ENCODE measurements at regions not wholly inside any gene's neighbourhood (a gene's known extent, or its start where the extent isn't known, plus 50 kb on each side); places are given as distances from the start of the nearest gene placed in this dataset.
"Not testable (repeated sequence)": the region's sequence is repeated elsewhere in the genome, so short reads cannot be mapped to it uniquely, and the experiment has no call there.

- no peak for DNase-seq (ENCODE audit: low read depth)
Observed at GRCh38 chr14:22296722-22297121, 292.3 kb downstream of the DAD1 start.

- no peak for DNase-seq (ENCODE audit: low read depth)
Observed at GRCh38 chr14:22296088-22296487, 292.9 kb downstream of the DAD1 start.

GRCh38 chr14:22291406-22291805 lies 297.6 kb downstream of the DAD1 start:
- DNase-seq (ENCODE audit: low read depth), result no peak

- DNase-seq (ENCODE audit: low read depth), result no peak
Observed at GRCh38 chr14:22289570-22289969, 299.5 kb downstream of the DAD1 start.

GRCh38 chr14:22285991-22286390 lies 303.0 kb downstream of the DAD1 start:
- no peak for DNase-seq (ENCODE audit: low read depth)

GRCh38 chr14:22282949-22283348 lies 306.1 kb downstream of the DAD1 start:
- no peak for DNase-seq (ENCODE audit: low read depth)

- no peak for DNase-seq (ENCODE audit: low read depth)
Observed at GRCh38 chr14:22282417-22282816, 306.6 kb downstream of the DAD1 start.

- DNase-seq (ENCODE audit: low read depth), result not testable (repeated sequence)
Observed at GRCh38 chr14:22281447-22281874, 307.6 kb downstream of the DAD1 start.

GRCh38 chr14:22280497-22281316 lies 308.3 kb downstream of the DAD1 start:
- DNase-seq (ENCODE audit: low read depth), result no peak

GRCh38 chr14:22276913-22277816 lies 311.9 kb downstream of the DAD1 start:
- DNase-seq (ENCODE audit: low read depth), result no peak

GRCh38 chr14:22271838-22272799 lies 316.9 kb downstream of the DAD1 start:
- no peak for DNase-seq (ENCODE audit: low read depth)

GRCh38 chr14:22268875-22269274 lies 320.1 kb downstream of the DAD1 start:
- DNase-seq (ENCODE audit: low read depth), result no peak

GRCh38 chr14:22266683-22267082 lies 322.3 kb downstream of the DAD1 start:
- DNase-seq (ENCODE audit: low read depth), result no peak

- DNase-seq (ENCODE audit: low read depth), result no peak
Observed at GRCh38 chr14:22266142-22266442, 322.9 kb downstream of the DAD1 start.

GRCh38 chr14:22265319-22266141 lies 323.5 kb downstream of the DAD1 start:
- no peak for DNase-seq (ENCODE audit: low read depth)

GRCh38 chr14:22264759-22265158 lies 324.3 kb downstream of the DAD1 start:
- DNase-seq (ENCODE audit: low read depth), result no peak

GRCh38 chr14:22263961-22264360 lies 325.1 kb downstream of the DAD1 start:
- no peak for DNase-seq (ENCODE audit: low read depth)

- no peak for DNase-seq (ENCODE audit: low read depth)
Observed at GRCh38 chr14:22262881-22263280, 326.1 kb downstream of the DAD1 start.

GRCh38 chr14:22255017-22255950 lies 333.7 kb downstream of the DAD1 start:
- no peak for DNase-seq (ENCODE audit: low read depth)

- no peak for DNase-seq (ENCODE audit: low read depth)
Observed at GRCh38 chr14:22252686-22253085, 336.3 kb downstream of the DAD1 start.

All from CMK (cell line).